HEK293 (cell line): ENCODE measurements at regions not wholly inside any gene's neighbourhood (a gene's known extent, or its start where the extent isn't known, plus 50 kb on each side); places are given as distances from the start of the nearest gene placed in this dataset.
A peak's percentile ranks its signal among the peaks of the same experiment; 100 is the strongest.

ENCODE experiments used
- CTCF ChIA-PET: fragments of 350-600 bp; formaldehyde crosslinking; extraction: SDS; loops from one replicate; lab custom pipeline; 2021; ENCODE audit warnings: antibody characterized with exemption; lab: Yijun Ruan, JAX
- POLR2A ChIA-PET: fragments of 300-600 bp; formaldehyde crosslinking; extraction: SDS; loops from one replicate; lab custom pipeline; 2020; ENCODE audit warnings: antibody characterized with exemption, inconsistent platforms; lab: Yijun Ruan, JAX
- H3K27ac ChIP-seq: fragments of 200-500 bp; sonication (Bioruptor generic); 2 replicates; pipeline ENCODE4 v1.5.1; 2014; ENCODE audit warnings: low read depth, low read length, control low read depth, inconsistent platforms; ENCODE audit errors: extremely low read depth
- H3K36me3 ChIP-seq, 2 experiments: fragments of 200-500 bp in 1 of 2; sonication (Bioruptor generic) in 1 of 2; 1 replicate in 1 of 2; 2 replicates in 1 of 2; pipeline ENCODE4 v1.5.1; 2014 to 2017; ENCODE audit warnings: inconsistent platforms in 2 of 2, low read length in 2 of 2; ENCODE audit not compliant: control insufficient read depth in 2 of 2, insufficient read depth in 1 of 2
- H3K4me1 ChIP-seq: fragments of 200-500 bp; sonication (Bioruptor generic); 2 replicates; pipeline ENCODE4 v1.5.1; 2014; ENCODE audit warnings: mild to moderate bottlenecking, low read length, inconsistent platforms; ENCODE audit not compliant: control insufficient read depth, insufficient read depth
- H3K4me3 ChIP-seq: 2 replicates; pipeline ENCODE4 v1.5.1; 2011; ENCODE audit warnings: low read depth, mild to moderate bottlenecking, control low read depth, low read length, moderate library complexity
- H3K9me3 ChIP-seq: fragments of 200-500 bp; sonication (Bioruptor generic); 2 replicates; pipeline ENCODE4 v1.5.1; 2014; ENCODE audit warnings: low read depth, low read length, inconsistent platforms; ENCODE audit not compliant: control insufficient read depth, insufficient read depth
- GLIS1 ChIP-seq: fragments of 450-650 bp; formaldehyde crosslinking; IDR thresholded peaks from 2 replicates; pipeline ENCODE4 v1.5.1; 2016; ENCODE audit warnings: missing biosample characterization, missing genetic modification characterization
- TRIM28 ChIP-seq: IDR thresholded peaks from 2 replicates; pipeline ENCODE4 v1.6.1; 2011; ENCODE audit warnings: low read length, control low read depth, borderline replicate concordance
- ZNF10 ChIP-seq: fragments of 450-650 bp; formaldehyde crosslinking; IDR thresholded peaks from 2 replicates; pipeline ENCODE4 v1.5.1; 2017; ENCODE audit warnings: missing biosample characterization, missing genetic modification characterization
- ZNF155 ChIP-seq: fragments of 450-650 bp; formaldehyde crosslinking; IDR thresholded peaks from 2 replicates; pipeline ENCODE4 v1.5.1; 2016; ENCODE audit warnings: missing biosample characterization, missing genetic modification characterization
- ZNF2 ChIP-seq: fragments of 450-650 bp; formaldehyde crosslinking; IDR thresholded peaks from 2 replicates; pipeline ENCODE4 v1.5.1; 2016; ENCODE audit warnings: missing biosample characterization, missing genetic modification characterization
- ZNF214 ChIP-seq: fragments of 450-650 bp; formaldehyde crosslinking; IDR thresholded peaks from 2 replicates; pipeline ENCODE4 v1.5.1; 2017; ENCODE audit warnings: missing biosample characterization, mild to moderate bottlenecking, missing genetic modification characterization, borderline replicate concordance
- ZNF354C ChIP-seq: fragments of 450-650 bp; formaldehyde crosslinking; IDR thresholded peaks from 2 replicates; pipeline ENCODE4 v1.5.1; 2016; ENCODE audit warnings: missing biosample characterization, missing genetic modification characterization, low read depth, borderline replicate concordance
- ZNF362 ChIP-seq: fragments of 450-650 bp; formaldehyde crosslinking; IDR thresholded peaks from 2 replicates; pipeline ENCODE4 v1.5.1; 2016; ENCODE audit warnings: missing biosample characterization, missing genetic modification characterization
- ZNF530 ChIP-seq: fragments of 450-650 bp; formaldehyde crosslinking; IDR thresholded peaks from 2 replicates; pipeline ENCODE4 v1.5.1; 2016; ENCODE audit warnings: low read depth, missing biosample characterization, missing genetic modification characterization
- ZNF776 ChIP-seq: fragments of 450-650 bp; formaldehyde crosslinking; IDR thresholded peaks from 2 replicates; pipeline ENCODE4 v1.5.0; 2017; ENCODE audit warnings: missing biosample characterization, missing genetic modification characterization, borderline replicate concordance
- ZSCAN18 ChIP-seq: fragments of 450-650 bp; formaldehyde crosslinking; IDR thresholded peaks from 2 replicates; pipeline ENCODE4 v1.5.1; 2016; ENCODE audit warnings: missing biosample characterization, missing genetic modification characterization
- TF ChIP-seq, protein P1 (sequence below): fragments of 450-650 bp; formaldehyde crosslinking; IDR thresholded peaks from 2 replicates; pipeline ENCODE4 v1.5.1; 2016; ENCODE audit warnings: missing biosample characterization, missing genetic modification characterization

DNA sequence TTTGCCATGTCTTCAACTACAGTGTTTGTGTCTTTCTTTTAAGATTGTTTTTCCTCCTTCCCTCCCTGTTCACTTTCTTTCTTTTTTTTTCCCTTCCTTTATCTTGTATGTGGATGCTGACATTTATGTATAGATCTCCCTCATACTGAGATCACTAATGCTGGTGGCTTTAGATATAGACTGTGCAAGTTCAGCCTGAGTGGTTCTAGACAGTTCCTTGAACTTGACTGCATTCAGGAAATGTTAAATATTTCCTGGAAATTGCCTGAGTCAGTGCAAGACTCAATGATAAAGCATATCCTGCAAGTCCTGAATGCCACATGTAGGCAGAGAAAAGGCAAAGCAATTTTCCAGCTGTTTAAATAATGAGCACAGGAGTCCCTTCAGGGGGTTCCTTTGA lies 182.5 kb upstream of the NR3C1 start (continued):
- no peak for TF ChIP-seq ZSCAN18 (tag by site-specific recombination)
- TF ChIP-seq GLIS1 (tag by site-specific recombination) = no peak
- TF ChIP-seq, protein P1, sequence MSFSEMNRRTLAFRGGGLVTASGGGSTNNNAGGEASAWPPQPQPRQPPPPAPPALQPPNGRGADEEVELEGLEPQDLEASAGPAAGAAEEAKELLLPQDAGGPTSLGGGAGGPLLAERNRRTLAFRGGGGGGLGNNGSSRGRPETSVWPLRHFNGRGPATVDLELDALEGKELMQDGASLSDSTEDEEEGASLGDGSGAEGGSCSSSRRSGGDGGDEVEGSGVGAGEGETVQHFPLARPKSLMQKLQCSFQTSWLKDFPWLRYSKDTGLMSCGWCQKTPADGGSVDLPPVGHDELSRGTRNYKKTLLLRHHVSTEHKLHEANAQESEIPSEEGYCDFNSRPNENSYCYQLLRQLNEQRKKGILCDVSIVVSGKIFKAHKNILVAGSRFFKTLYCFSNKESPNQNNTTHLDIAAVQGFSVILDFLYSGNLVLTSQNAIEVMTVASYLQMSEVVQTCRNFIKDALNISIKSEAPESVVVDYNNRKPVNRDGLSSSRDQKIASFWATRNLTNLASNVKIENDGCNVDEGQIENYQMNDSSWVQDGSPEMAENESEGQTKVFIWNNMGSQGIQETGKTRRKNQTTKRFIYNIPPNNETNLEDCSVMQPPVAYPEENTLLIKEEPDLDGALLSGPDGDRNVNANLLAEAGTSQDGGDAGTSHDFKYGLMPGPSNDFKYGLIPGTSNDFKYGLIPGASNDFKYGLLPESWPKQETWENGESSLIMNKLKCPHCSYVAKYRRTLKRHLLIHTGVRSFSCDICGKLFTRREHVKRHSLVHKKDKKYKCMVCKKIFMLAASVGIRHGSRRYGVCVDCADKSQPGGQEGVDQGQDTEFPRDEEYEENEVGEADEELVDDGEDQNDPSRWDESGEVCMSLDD = no peak

DNA sequence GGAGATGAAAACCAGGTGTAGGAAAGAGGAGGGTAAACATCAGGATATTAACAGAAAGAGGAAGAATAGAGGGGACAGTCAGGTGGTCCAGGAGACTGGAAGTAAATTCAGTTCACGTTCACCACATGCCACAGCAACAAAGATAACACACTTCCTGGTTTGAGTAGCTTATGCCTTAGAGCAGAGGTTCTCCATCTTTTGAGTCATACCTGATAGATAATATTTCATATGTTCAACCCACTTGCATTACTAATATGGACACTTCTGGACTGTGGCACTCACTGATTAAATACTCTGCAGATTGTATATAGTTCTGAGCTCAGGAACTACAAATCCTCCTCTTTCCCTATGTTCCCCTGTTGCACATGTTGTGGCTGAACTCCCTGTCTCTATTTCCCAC lies 179.9 kb upstream of the NR3C1 start:
- no peaks in the 10 kb centered on the region for H3K36me3 ChIP-seq
- POLR2A ChIA-PET = no interaction called here
- no peak overlapping the region for H3K27ac ChIP-seq
- no peak overlapping the region for H3K4me3 ChIP-seq
- peaks cover 3% of the 10 kb centered on the region; the same call in 1 of the 2 replicates for H3K4me1 ChIP-seq
- CTCF ChIA-PET = interaction anchor here (0.5 to 0.6 kb wide), 3 partner anchors 18 to 756 kb away, joined by 3 to 6 read pairs (median 4); no protein-coding TSS in a partner anchor
- no peaks in the 10 kb centered on the region for H3K9me3 ChIP-seq
- no peak for TF ChIP-seq ZNF2
- TF ChIP-seq ZNF530 (tag by site-specific recombination) = no peak

DNA sequence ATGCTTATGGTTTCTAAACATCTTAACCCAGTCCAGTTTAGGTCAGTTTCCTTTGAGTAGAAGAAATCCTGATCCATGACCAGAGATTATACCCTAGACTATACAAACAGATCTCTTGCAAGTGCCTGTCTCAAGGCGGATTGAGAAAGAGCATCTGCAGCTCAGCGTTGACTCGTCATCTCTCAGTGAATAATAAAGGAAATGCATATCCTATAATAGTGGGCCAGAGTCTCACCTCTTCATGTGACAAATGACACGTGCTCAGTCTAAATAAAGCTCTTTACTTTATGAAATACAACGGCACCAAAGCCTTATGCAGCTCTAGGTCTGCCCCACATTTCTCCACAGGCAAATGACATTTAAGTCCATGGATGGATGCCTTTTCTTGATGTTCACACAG lies 179.4 kb upstream of the NR3C1 start:
- no peak overlapping the region for H3K27ac ChIP-seq
- TF ChIP-seq ZNF155 (tag by site-specific recombination) (no peak), ZNF354C (tag by site-specific recombination) (no peak), ZNF214 (no peak), ZNF10 (tag by site-specific recombination) (no peak), ZNF776 (tag by site-specific recombination) (no peak)
- TF ChIP-seq, all 188 proteins: peak for 0
- POLR2A ChIA-PET = no interaction called here

GRCh38 chr5:143582176-143582575 lies 178.7 kb upstream of the NR3C1 start:
- Histone ChIP-seq H3K4me1 (peaks cover 8% of the 10 kb centered on the region), H3K36me3 (no peaks in the 10 kb centered on the region), H3K9me3 (no peaks in the 10 kb centered on the region), H3K4me3 (no peak overlapping the region)
- ChIA-PET CTCF (no interaction called here), POLR2A (interaction anchor here (0.6 kb wide), 2 partner anchors 8 to 36 kb away, joined by 3 to 5 read pairs; no protein-coding TSS in a partner anchor)
- TF ChIP-seq ZNF362 (peak; percentile 45; the same call in 1 of the 2 replicates), TRIM28 (no peak)
- TF ChIP-seq, all 188 proteins: peak for 1
- H3K27ac ChIP-seq = no peak overlapping the region

More for the DNA sequence above, 179.4 kb upstream of the NR3C1 start:
- CTCF ChIA-PET = interaction anchor here (0.6 kb wide), 1 partner anchor 756 kb away, joined by 3 read pairs; no protein-coding TSS in a partner anchor
- H3K9me3 ChIP-seq = no peaks in the 10 kb centered on the region
- no peak overlapping the region for H3K4me3 ChIP-seq
- peaks cover 3% of the 10 kb centered on the region; the same call in 1 of the 2 replicates for H3K4me1 ChIP-seq
- H3K36me3 ChIP-seq = no peaks in the 10 kb centered on the region
